ENCODE measurements at regions not wholly inside any gene's neighbourhood (a gene's known extent, or its start where the extent isn't known, plus 50 kb on each side); places are given as distances from the start of the nearest gene placed in this dataset.

DNA sequence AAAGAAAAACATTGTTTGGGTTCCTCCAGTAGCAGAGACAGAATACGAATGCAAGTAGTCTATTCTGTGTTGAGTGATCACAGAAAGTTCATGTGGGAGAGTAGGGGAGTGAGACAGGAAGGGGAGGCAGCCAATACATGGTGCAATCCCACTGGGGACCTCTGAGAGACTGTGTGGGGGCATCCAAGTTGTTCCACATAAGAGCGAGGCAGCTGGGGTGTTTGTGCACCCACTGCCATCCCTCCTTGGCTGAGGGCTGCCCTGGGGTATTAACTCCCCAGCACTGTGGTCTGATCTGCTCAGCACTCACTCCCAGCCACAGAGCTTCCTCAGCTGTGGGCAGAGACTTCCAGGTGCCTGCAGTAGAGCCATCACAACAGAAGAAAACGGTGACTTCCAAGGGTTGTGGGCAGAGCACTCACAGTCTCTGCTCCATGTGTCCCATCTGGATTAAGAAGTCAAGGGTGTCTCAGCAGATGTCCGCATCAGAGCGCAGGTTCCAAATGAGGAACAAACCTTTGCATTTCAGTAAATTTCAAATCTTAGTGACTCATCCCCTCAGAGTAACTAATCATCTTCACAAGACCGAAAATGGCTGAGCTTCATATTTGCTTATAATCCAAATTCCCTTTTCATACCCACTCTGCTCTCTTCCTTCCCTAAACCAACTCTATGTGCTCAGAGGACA, 101.9 kb upstream of the NAA20 start:
- TF ChIP-seq GATA3 (IDR thresholded peaks at IDR 0.05; ENCODE audit: low read depth, low read length) (no peak), GATA2 (IDR thresholded peaks at IDR 0.05; ENCODE audit: low read depth, low read length) (no peak)

Data from SH-SY5Y (cell line).